GM12874 (cell line): ENCODE measurements at regions not wholly inside any gene's neighbourhood (a gene's known extent, or its start where the extent isn't known, plus 50 kb on each side); places are given as distances from the start of the nearest gene placed in this dataset.

Experiments used
- TF ChIP-seq, protein P1 (sequence below): IDR thresholded peaks from 2 replicates; pipeline ENCODE4 v1.5.1; 2011; ENCODE audit warnings: low read depth, mild to moderate bottlenecking, control low read depth, low read length, moderate library complexity; ENCODE audit not compliant: insufficient read depth

DNA sequence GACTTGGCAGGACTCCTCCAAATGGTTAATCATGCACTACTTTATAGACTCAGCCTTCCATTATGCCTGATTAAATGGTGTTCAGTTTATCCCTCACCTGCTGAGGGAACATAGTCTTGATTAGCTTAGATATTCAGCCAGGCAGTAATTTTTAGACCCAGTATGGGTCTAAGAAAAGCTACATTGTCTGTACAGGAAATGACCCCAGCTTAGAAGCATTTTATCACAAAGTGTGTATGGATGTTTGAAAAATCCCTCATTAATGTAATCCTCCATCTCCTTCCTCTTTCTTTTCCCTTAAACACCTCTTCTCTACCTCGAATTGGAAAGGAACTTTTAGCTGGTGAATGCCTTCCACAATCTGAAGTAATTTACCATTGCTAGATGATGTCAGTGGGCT, 252.2 kb upstream of the BMP2 start:
- TF ChIP-seq, protein P1, sequence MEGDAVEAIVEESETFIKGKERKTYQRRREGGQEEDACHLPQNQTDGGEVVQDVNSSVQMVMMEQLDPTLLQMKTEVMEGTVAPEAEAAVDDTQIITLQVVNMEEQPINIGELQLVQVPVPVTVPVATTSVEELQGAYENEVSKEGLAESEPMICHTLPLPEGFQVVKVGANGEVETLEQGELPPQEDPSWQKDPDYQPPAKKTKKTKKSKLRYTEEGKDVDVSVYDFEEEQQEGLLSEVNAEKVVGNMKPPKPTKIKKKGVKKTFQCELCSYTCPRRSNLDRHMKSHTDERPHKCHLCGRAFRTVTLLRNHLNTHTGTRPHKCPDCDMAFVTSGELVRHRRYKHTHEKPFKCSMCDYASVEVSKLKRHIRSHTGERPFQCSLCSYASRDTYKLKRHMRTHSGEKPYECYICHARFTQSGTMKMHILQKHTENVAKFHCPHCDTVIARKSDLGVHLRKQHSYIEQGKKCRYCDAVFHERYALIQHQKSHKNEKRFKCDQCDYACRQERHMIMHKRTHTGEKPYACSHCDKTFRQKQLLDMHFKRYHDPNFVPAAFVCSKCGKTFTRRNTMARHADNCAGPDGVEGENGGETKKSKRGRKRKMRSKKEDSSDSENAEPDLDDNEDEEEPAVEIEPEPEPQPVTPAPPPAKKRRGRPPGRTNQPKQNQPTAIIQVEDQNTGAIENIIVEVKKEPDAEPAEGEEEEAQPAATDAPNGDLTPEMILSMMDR: no peak

DNA sequence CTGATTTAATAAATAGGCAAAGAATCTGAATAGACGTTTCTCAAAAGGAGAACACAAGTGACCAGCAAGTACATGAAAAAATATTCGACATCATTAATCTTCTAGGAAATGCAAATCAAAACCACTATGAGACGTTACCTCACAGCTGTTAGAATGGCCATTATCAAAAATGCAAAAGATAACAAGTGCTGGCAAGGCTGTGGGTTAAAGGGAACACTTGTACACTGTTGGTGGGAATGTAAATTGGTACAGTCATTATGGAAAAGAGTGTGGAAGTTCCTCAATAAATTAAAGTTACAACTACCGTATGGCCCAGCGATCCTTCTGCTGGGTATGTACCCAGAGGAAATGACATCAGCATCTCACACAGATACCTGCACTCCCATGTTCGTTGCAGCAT, 253.9 kb upstream of the BMP2 start:
- TF ChIP-seq, protein P1: no peak

DNA sequence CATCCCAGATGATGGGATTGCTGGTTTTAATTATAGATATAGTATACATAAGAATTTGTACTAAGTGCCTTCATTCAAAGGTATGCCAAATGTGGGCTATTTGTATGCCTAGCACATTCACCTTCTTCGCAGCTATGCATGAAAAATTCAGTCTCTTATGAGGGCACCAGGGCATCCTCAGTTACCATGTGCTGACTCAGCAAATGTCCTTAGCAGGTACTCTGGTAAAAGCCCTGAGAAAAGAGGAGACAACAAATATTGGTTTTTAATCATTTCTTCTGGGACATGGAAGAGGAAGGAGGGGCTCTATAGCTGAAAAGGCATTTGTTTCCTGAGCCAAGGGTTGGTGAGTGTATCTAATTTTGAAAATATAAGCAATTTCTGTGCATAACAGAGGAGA, 258.1 kb upstream of the BMP2 start:
- TF ChIP-seq, protein P1: no peak

DNA sequence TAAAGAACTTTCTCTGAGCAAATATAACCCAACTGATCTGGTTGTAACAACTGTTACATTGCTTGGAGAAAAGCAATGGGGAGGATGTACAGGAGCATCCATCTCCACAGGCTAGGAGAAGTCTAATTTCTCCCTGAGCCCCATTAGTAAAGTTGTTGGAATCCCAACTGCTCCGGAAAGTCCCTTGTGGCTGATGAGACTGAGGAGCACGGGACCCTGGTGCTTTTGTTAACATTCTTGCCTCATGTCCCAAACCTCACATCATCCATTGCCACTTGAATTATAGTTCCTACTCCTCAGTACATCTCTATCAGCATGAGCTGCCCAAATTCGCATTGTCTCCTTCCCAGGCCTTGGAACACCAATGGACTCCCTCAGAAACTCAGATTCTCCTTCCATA, 260.6 kb upstream of the BMP2 start:
- TF ChIP-seq, protein P1: no peak

DNA sequence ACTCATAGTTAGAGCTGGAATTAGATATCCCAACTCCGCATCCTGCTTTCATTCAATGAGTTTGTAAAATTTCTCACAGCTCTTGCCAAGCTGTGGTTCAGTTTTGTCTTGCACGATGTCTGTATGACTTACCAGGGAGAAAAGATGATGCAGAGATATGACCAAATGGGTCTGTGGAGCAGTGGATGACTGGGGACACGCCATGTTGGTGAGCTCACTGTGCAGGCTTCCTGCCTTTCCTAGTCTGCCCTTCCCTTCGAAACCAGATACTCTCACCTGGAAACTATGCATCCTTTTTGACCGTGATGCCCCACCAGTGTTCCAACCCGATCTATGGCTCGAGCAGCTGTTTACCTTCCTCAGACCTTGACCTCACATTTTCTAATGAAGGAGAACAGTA, 262.7 kb upstream of the BMP2 start:
- TF ChIP-seq, protein P1: no peak

DNA sequence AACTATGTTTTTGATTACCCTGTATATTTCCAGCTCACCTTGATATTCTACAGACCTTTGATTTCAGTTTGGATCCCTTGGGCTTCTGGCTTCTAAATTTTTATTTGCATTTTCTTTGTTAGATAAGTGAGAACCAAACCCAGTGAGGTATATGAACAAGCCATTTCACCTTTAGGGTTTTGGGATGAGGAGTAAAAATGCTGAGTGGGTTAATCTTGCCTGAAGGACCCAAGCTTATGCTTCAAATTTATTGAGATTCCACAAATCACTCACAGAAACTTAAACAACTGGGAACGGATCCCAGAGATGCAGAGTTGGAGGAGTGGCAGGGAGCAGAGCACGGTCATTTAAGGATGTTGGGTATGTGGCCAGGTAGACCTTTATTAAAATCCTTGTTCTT, 263.3 kb upstream of the BMP2 start:
- TF ChIP-seq, protein P1: no peak

DNA sequence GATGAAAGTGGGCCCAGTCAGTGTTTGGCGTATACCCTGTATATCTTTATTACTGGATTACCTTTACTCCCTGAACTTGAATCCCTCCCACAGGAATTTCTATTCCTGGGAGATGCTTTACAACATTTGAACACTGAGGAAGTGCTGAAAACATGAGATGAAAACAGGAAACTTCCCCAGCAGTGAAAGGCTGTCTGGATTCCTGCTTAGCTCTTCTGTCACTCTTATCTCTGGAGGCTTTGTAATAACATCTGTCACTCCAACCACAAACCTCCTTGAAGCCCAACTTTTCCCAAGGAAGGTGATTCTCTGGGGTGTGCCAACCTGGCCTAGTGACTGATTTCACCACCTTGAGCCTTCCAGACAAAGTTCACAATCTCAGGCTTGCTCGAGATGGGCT, 264.5 kb upstream of the BMP2 start:
- TF ChIP-seq, protein P1: no peak

DNA sequence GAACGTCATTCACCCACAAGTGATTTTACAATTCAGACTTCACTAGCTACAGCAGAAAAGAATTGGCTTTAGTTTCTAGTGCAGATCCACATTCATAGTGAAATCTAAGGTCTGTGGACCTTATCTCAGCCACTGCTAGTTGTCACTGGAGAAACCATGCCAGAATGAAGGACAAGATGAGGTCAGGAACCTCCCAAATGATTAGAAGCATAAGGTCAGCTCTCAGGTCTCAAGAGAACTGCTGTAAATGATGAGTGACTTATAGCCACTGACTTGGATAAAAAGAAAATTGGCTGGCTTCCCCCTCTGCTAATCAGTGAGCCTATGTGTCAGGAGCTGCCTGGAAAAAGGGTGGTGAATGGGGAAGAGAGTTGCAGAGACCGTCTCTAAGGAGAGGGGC, 265.3 kb upstream of the BMP2 start:
- TF ChIP-seq, protein P1: no peak
